ENCODE measurements at regions not wholly inside any gene's neighbourhood (a gene's known extent, or its start where the extent isn't known, plus 50 kb on each side); places are given as distances from the start of the nearest gene placed in this dataset.

- Mint-ChIP-seq H3K27me3 (no peaks in the 10 kb centered on the region), H3K9me3 (no peaks in the 10 kb centered on the region), H3K27ac (no peak overlapping the region), H3K4me3 (no peak overlapping the region), H3K4me1 (no peaks in the 10 kb centered on the region), H3K36me3 (ENCODE audit: low read depth) (no peaks in the 10 kb centered on the region)
- no peak for DNase-seq
- CTCF ChIA-PET: no interaction called here
- POLR2A ChIA-PET: no interaction called here
Measured at GRCh38 chr6:140289186-140289585, 914.7 kb upstream of the CITED2 start.

GRCh38 chr6:140285998-140286690 is 911.7 kb upstream of the CITED2 start:
- POLR2A ChIA-PET: no interaction called here
- H3K27ac Mint-ChIP-seq: no peak overlapping the region
- CTCF ChIA-PET: no interaction called here

GRCh38 chr6:140285471-140285870 is 911.0 kb upstream of the CITED2 start:
- H3K4me3 Mint-ChIP-seq: no peak overlapping the region
- H3K27ac Mint-ChIP-seq: no peak overlapping the region
- no peaks in the 10 kb centered on the region for H3K36me3 Mint-ChIP-seq (ENCODE audit: low read depth)
- H3K9me3 Mint-ChIP-seq: no peaks in the 10 kb centered on the region
- POLR2A ChIA-PET: no interaction called here
- CTCF ChIA-PET: no interaction called here
- no peaks in the 10 kb centered on the region for H3K27me3 Mint-ChIP-seq
- no peaks in the 10 kb centered on the region for H3K4me1 Mint-ChIP-seq
- no peak for DNase-seq

More at GRCh38 chr6:140285998-140286690, 911.7 kb upstream of the CITED2 start:
- H3K27me3 Mint-ChIP-seq: no peaks in the 10 kb centered on the region
- no peak overlapping the region for H3K4me3 Mint-ChIP-seq
- no peaks in the 10 kb centered on the region for H3K9me3 Mint-ChIP-seq
- no peak for DNase-seq
- H3K36me3 Mint-ChIP-seq (ENCODE audit: low read depth): no peaks in the 10 kb centered on the region
- H3K4me1 Mint-ChIP-seq: no peaks in the 10 kb centered on the region

- no peak for DNase-seq
- CTCF ChIA-PET: no interaction called here
- Mint-ChIP-seq H3K4me1 (no peaks in the 10 kb centered on the region), H3K27me3 (no peaks in the 10 kb centered on the region), H3K36me3 (ENCODE audit: low read depth) (no peaks in the 10 kb centered on the region), H3K27ac (no peak overlapping the region), H3K4me3 (no peak overlapping the region), H3K9me3 (no peaks in the 10 kb centered on the region)
- POLR2A ChIA-PET: no interaction called here
Measured at GRCh38 chr6:140284871-140285270, 910.4 kb upstream of the CITED2 start.

GRCh38 chr6:140283197-140283596 is 908.7 kb upstream of the CITED2 start:
- no peak overlapping the region for H3K4me3 Mint-ChIP-seq
- POLR2A ChIA-PET: no interaction called here
- CTCF ChIA-PET: no interaction called here
- no peak overlapping the region for H3K27ac Mint-ChIP-seq
- no peaks in the 10 kb centered on the region for H3K4me1 Mint-ChIP-seq
- no peak for DNase-seq
- no peaks in the 10 kb centered on the region for H3K27me3 Mint-ChIP-seq
- H3K9me3 Mint-ChIP-seq: no peaks in the 10 kb centered on the region
- no peaks in the 10 kb centered on the region for H3K36me3 Mint-ChIP-seq (ENCODE audit: low read depth)

- DNase-seq: no peak
- H3K36me3 Mint-ChIP-seq (ENCODE audit: low read depth): no peaks in the 10 kb centered on the region
- ChIA-PET POLR2A (no interaction called here), CTCF (no interaction called here)
- no peaks in the 10 kb centered on the region for H3K4me1 Mint-ChIP-seq
- no peaks in the 10 kb centered on the region for H3K9me3 Mint-ChIP-seq
- H3K27me3 Mint-ChIP-seq: no peaks in the 10 kb centered on the region
- H3K27ac Mint-ChIP-seq: no peak overlapping the region
- no peak overlapping the region for H3K4me3 Mint-ChIP-seq
Measured at GRCh38 chr6:140281767-140282166, 907.3 kb upstream of the CITED2 start.

- no peak for DNase-seq
- no peaks in the 10 kb centered on the region for H3K9me3 Mint-ChIP-seq
- ChIA-PET POLR2A (no interaction called here), CTCF (no interaction called here)
- no peak overlapping the region for H3K4me3 Mint-ChIP-seq
- no peaks in the 10 kb centered on the region for H3K36me3 Mint-ChIP-seq (ENCODE audit: low read depth)
- no peaks in the 10 kb centered on the region for H3K27me3 Mint-ChIP-seq
- H3K4me1 Mint-ChIP-seq: no peaks in the 10 kb centered on the region
- no peak overlapping the region for H3K27ac Mint-ChIP-seq
Measured at GRCh38 chr6:140281236-140281635, 906.8 kb upstream of the CITED2 start.

GRCh38 chr6:140276719-140277118 is 902.3 kb upstream of the CITED2 start:
- POLR2A ChIA-PET: no interaction called here
- H3K4me1 Mint-ChIP-seq: no peaks in the 10 kb centered on the region
- no peak for DNase-seq
- no peaks in the 10 kb centered on the region for H3K9me3 Mint-ChIP-seq
- H3K27me3 Mint-ChIP-seq: no peaks in the 10 kb centered on the region
- CTCF ChIA-PET: no interaction called here
- H3K4me3 Mint-ChIP-seq: no peak overlapping the region
- no peak overlapping the region for H3K27ac Mint-ChIP-seq
- no peaks in the 10 kb centered on the region for H3K36me3 Mint-ChIP-seq (ENCODE audit: low read depth)

GRCh38 chr6:140276133-140276532 is 901.7 kb upstream of the CITED2 start:
- CTCF ChIA-PET: no interaction called here
- no peaks in the 10 kb centered on the region for H3K36me3 Mint-ChIP-seq (ENCODE audit: low read depth)
- H3K27me3 Mint-ChIP-seq: no peaks in the 10 kb centered on the region
- H3K9me3 Mint-ChIP-seq: no peaks in the 10 kb centered on the region
- H3K4me1 Mint-ChIP-seq: no peaks in the 10 kb centered on the region
- no peak for DNase-seq
- H3K27ac Mint-ChIP-seq: no peak overlapping the region
- H3K4me3 Mint-ChIP-seq: no peak overlapping the region
- POLR2A ChIA-PET: no interaction called here

GRCh38 chr6:140275725-140276124 is 901.3 kb upstream of the CITED2 start:
- CTCF ChIA-PET: no interaction called here
- H3K27me3 Mint-ChIP-seq: no peaks in the 10 kb centered on the region
- no peak for DNase-seq
- H3K36me3 Mint-ChIP-seq (ENCODE audit: low read depth): no peaks in the 10 kb centered on the region
- H3K27ac Mint-ChIP-seq: no peak overlapping the region
- no peak overlapping the region for H3K4me3 Mint-ChIP-seq
- POLR2A ChIA-PET: no interaction called here
- H3K4me1 Mint-ChIP-seq: no peaks in the 10 kb centered on the region
- H3K9me3 Mint-ChIP-seq: no peaks in the 10 kb centered on the region

- no peak overlapping the region for H3K27ac Mint-ChIP-seq
- no peaks in the 10 kb centered on the region for H3K27me3 Mint-ChIP-seq
- no peak for DNase-seq
- H3K4me3 Mint-ChIP-seq: no peak overlapping the region
- H3K36me3 Mint-ChIP-seq (ENCODE audit: low read depth): no peaks in the 10 kb centered on the region
- CTCF ChIA-PET: no interaction called here
- POLR2A ChIA-PET: no interaction called here
- H3K4me1 Mint-ChIP-seq: no peaks in the 10 kb centered on the region
- H3K9me3 Mint-ChIP-seq: no peaks in the 10 kb centered on the region
Measured at GRCh38 chr6:140274548-140274947, 900.1 kb upstream of the CITED2 start.

GRCh38 chr6:140271759-140272377 is 897.4 kb upstream of the CITED2 start:
- no peak for DNase-seq
- CTCF ChIA-PET: no interaction called here
- H3K36me3 Mint-ChIP-seq (ENCODE audit: low read depth): no peaks in the 10 kb centered on the region
- H3K27me3 Mint-ChIP-seq: no peaks in the 10 kb centered on the region
- H3K27ac Mint-ChIP-seq: no peak overlapping the region
- H3K4me1 Mint-ChIP-seq: no peaks in the 10 kb centered on the region
- POLR2A ChIA-PET: no interaction called here
- no peak overlapping the region for H3K4me3 Mint-ChIP-seq
- H3K9me3 Mint-ChIP-seq: no peaks in the 10 kb centered on the region

GRCh38 chr6:140269591-140270165 is 895.2 kb upstream of the CITED2 start:
- H3K27me3 Mint-ChIP-seq: no peaks in the 10 kb centered on the region
- H3K27ac Mint-ChIP-seq: no peak overlapping the region
- POLR2A ChIA-PET: no interaction called here
- no peak overlapping the region for H3K4me3 Mint-ChIP-seq
- CTCF ChIA-PET: no interaction called here
- H3K36me3 Mint-ChIP-seq (ENCODE audit: low read depth): no peaks in the 10 kb centered on the region
- no peaks in the 10 kb centered on the region for H3K4me1 Mint-ChIP-seq
- no peak for DNase-seq
- H3K9me3 Mint-ChIP-seq: no peaks in the 10 kb centered on the region

- CTCF ChIA-PET: no interaction called here
- H3K27ac Mint-ChIP-seq: no peak overlapping the region
- H3K4me1 Mint-ChIP-seq: no peaks in the 10 kb centered on the region
- POLR2A ChIA-PET: no interaction called here
- no peak overlapping the region for H3K4me3 Mint-ChIP-seq
- no peaks in the 10 kb centered on the region for H3K27me3 Mint-ChIP-seq
- H3K9me3 Mint-ChIP-seq: no peaks in the 10 kb centered on the region
- no peaks in the 10 kb centered on the region for H3K36me3 Mint-ChIP-seq (ENCODE audit: low read depth)
- no peak for DNase-seq
Measured at GRCh38 chr6:140264431-140264830, 890.0 kb upstream of the CITED2 start.

Measured in activated CD4-positive, alpha-beta T cell treated with anti-CD3 and anti-CD28 coated beads, Interleukin-2, amount 10 ng/mL, durations not matched to agents 7 days and 5 days (primary cell).